22Rv1 (cell line): ENCODE measurements at regions not wholly inside any gene's neighbourhood (a gene's known extent, or its start where the extent isn't known, plus 50 kb on each side); places are given as distances from the start of the nearest gene placed in this dataset.
"Not testable (repeated sequence)": the region's sequence is repeated elsewhere in the genome, so short reads cannot be mapped to it uniquely, and the experiment has no call there.

Source experiments
- H3K27ac ChIP-seq: fragments of 450-650 bp; 2 replicates; pipeline ENCODE4 v1.5.1; 2017
- CTCF ChIP-seq: fragments of 450-650 bp; IDR thresholded peaks from 2 replicates; pipeline ENCODE4 v1.5.1; 2017; ENCODE audit warnings: mild to moderate bottlenecking
- ZFX ChIP-seq: fragments of 450-650 bp; IDR thresholded peaks from 2 replicates; pipeline ENCODE4 v1.6.1; 2017; ENCODE audit warnings: antibody characterized with exemption, borderline replicate concordance

GRCh38 chr3:139182598-139182997 is 137.9 kb upstream of the PRR23C start:
- TF ChIP-seq CTCF, result no peak
- TF ChIP-seq ZFX, result no peak

GRCh38 chr3:139185527-139185926 is 140.8 kb upstream of the PRR23C start:
- H3K27ac ChIP-seq, result no peak overlapping the region
- TF ChIP-seq ZFX (no peak), CTCF (no peak)

More at GRCh38 chr3:139182598-139182997, 137.9 kb upstream of the PRR23C start:
- H3K27ac ChIP-seq, result no peak overlapping the region

GRCh38 chr3:139187154-139187553 is 142.5 kb upstream of the PRR23C start:
- H3K27ac ChIP-seq, result no peak overlapping the region
- no peak for TF ChIP-seq CTCF
- no peak for TF ChIP-seq ZFX

GRCh38 chr3:139187648-139188047 is 143.0 kb upstream of the PRR23C start:
- TF ChIP-seq ZFX (no peak), CTCF (no peak)

GRCh38 chr3:139189943-139190342 is 145.3 kb upstream of the PRR23C start:
- TF ChIP-seq CTCF (no peak), ZFX (no peak)
- H3K27ac ChIP-seq, result no peak overlapping the region

More at GRCh38 chr3:139187648-139188047, 143.0 kb upstream of the PRR23C start:
- no peak overlapping the region for H3K27ac ChIP-seq

- not testable (repeated sequence) for H3K27ac ChIP-seq
Observed at GRCh38 chr3:139194421-139194820, 149.4 kb upstream of the MRPS22 start.

GRCh38 chr3:139196146-139196545 is 147.7 kb upstream of the MRPS22 start:
- not testable (repeated sequence) for H3K27ac ChIP-seq

GRCh38 chr3:139197251-139197650 is 146.6 kb upstream of the MRPS22 start:
- H3K27ac ChIP-seq, result no peak overlapping the region
- TF ChIP-seq ZFX (no peak), CTCF (no peak)
